Liver (tissue), 3 donors: ENCODE measurements at regions not wholly inside any gene's neighbourhood (a gene's known extent, or its start where the extent isn't known, plus 50 kb on each side); places are given as distances from the start of the nearest gene placed in this dataset.

Experiments used
- ATF3 ChIP-seq: IDR thresholded peaks from 2 replicates; pipeline ENCODE4 v1.6.1; 2016; ENCODE audit warnings: antibody characterized with exemption
- CTCF ChIP-seq: fragments of 150-350 bp; IDR thresholded peaks from 2 replicates; pipeline ENCODE4 v1.5.1; 2017; ENCODE audit warnings: improper control_type of control experiment, low read depth, low read length; ENCODE audit not compliant: missing input control
- EGR1 ChIP-seq, 2 donors: IDR thresholded peaks; 2 replicates each; pipeline ENCODE4 v1.6.1; 2016 to 2018; ENCODE audit warnings: antibody characterized with exemption in 2 of 2, low read depth in 2 of 2
- GABPA ChIP-seq, 2 donors: IDR thresholded peaks in 1 of 2; conservative IDR thresholded peaks in 1 of 2; 2 replicates each; pipeline ENCODE4 v1.6.1; 2016; ENCODE audit warnings: antibody characterized with exemption in 2 of 2, mild to moderate bottlenecking in 1 of 2, moderate library complexity in 1 of 2
- JUND ChIP-seq, 2 donors: IDR thresholded peaks; 2 replicates each; pipeline ENCODE4 v1.6.1; 2016; ENCODE audit warnings: antibody characterized with exemption in 2 of 2
- MAX ChIP-seq: IDR thresholded peaks from 2 replicates; pipeline ENCODE4 v1.6.1; 2016; ENCODE audit warnings: antibody characterized with exemption
- RAD21 ChIP-seq, 2 donors: IDR thresholded peaks; 2 replicates each; pipeline ENCODE4 v1.6.1; 2016; ENCODE audit warnings: antibody characterized with exemption in 2 of 2, mild to moderate bottlenecking in 2 of 2
- REST ChIP-seq: IDR thresholded peaks from 2 replicates; pipeline ENCODE4 v1.6.1; 2016; ENCODE audit warnings: antibody characterized with exemption, mild to moderate bottlenecking
- RXRA ChIP-seq, 2 donors: IDR thresholded peaks; 2 replicates each; pipeline ENCODE4 v1.6.1; 2017 to 2018; ENCODE audit warnings: antibody characterized with exemption in 2 of 2, mild to moderate bottlenecking in 1 of 2
- SP1 ChIP-seq: IDR thresholded peaks from 2 replicates; pipeline ENCODE4 v1.6.1; 2018; ENCODE audit warnings: antibody characterized with exemption, mild to moderate bottlenecking
- TAF1 ChIP-seq: conservative IDR thresholded peaks from 2 replicates; pipeline ENCODE4 v1.6.1; 2016; ENCODE audit warnings: antibody characterized with exemption, mild to moderate bottlenecking
- YY1 ChIP-seq: IDR thresholded peaks from 2 replicates; pipeline ENCODE4 v1.6.1; 2016; ENCODE audit warnings: antibody characterized with exemption, mild to moderate bottlenecking
- donor health status: healthy.
- donor health status: healthy.

GRCh38 chr11:22441831-22442230 is 103.7 kb downstream of the SLC17A6 start:
- no peak for TF ChIP-seq CTCF
- TF ChIP-seq YY1: no peak
- TF ChIP-seq MAX: no peak
- TF ChIP-seq EGR1 (IDR thresholded peaks at IDR 0.05; ENCODE audit: low read depth in 2 of 2): no peak
- no peak for TF ChIP-seq TAF1
- no peak for TF ChIP-seq RAD21 (IDR thresholded peaks at IDR 0.05)
- TF ChIP-seq ATF3: no peak
- TF ChIP-seq SP1: no peak
- no peak for TF ChIP-seq REST
- TF ChIP-seq RXRA (IDR thresholded peaks at IDR 0.05): no peak
- no peak for TF ChIP-seq JUND (IDR thresholded peaks at IDR 0.05)
- TF ChIP-seq GABPA (IDR thresholded peaks at IDR 0.05 in 1 of 2, conservative IDR thresholded peaks at IDR 0.05 in 1 of 2): no peak
